Neural cell (in vitro differentiated cells): ENCODE measurements at regions not wholly inside any gene's neighbourhood (a gene's known extent, or its start where the extent isn't known, plus 50 kb on each side); places are given as distances from the start of the nearest gene placed in this dataset.

Experiments
- EZH2 ChIP-seq: fragments of 200-600, 300-800 bp; shearing (Covaris generic), sonication (generic); IDR thresholded peaks from 2 replicates; pipeline ENCODE4 v1.6.1; 2014; ENCODE audit warnings: antibody characterized with exemption, low read length, borderline replicate concordance, mild to moderate bottlenecking; ENCODE audit not compliant: insufficient read depth, poor library complexity, severe bottlenecking
- TF ChIP-seq, protein P1 (sequence below): fragments of 450-650 bp; IDR thresholded peaks from 2 replicates; pipeline ENCODE4 v1.5.1; 2014; ENCODE audit warnings: antibody characterized with exemption, mild to moderate bottlenecking, moderate library complexity; ENCODE audit not compliant: poor library complexity, severe bottlenecking

DNA sequence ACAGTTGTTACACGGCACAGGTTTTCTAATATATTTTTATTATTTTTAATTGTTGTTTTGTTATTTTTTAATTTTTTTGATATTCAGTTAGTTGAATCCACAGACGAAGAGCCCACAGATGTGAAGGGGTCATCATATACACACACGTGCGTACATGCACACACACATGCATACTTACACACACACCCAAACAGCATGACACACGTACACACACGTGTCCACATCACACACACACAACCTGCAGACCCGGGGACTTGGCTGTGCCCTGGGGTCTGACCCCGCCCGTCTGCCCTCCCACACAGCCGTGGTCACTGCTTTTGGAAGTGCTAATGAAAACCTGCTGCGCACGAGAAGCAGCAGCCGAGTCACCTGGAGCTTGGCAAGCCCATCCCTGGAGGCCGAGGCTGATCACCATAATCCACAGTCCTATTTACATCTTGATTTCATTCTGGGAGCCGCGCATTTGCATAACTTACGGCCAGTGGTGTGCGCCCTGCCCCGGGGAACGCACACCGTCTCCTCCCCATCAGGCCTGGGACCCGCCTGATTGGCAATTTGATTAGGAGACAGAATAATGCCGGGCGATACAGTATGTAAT, 110.3 kb downstream of the BRD1 start:
- TF ChIP-seq, protein P1, sequence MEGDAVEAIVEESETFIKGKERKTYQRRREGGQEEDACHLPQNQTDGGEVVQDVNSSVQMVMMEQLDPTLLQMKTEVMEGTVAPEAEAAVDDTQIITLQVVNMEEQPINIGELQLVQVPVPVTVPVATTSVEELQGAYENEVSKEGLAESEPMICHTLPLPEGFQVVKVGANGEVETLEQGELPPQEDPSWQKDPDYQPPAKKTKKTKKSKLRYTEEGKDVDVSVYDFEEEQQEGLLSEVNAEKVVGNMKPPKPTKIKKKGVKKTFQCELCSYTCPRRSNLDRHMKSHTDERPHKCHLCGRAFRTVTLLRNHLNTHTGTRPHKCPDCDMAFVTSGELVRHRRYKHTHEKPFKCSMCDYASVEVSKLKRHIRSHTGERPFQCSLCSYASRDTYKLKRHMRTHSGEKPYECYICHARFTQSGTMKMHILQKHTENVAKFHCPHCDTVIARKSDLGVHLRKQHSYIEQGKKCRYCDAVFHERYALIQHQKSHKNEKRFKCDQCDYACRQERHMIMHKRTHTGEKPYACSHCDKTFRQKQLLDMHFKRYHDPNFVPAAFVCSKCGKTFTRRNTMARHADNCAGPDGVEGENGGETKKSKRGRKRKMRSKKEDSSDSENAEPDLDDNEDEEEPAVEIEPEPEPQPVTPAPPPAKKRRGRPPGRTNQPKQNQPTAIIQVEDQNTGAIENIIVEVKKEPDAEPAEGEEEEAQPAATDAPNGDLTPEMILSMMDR, result no peak
- no peak for TF ChIP-seq EZH2
